Suprapubic skin (tissue), 4 donors: ENCODE measurements at regions not wholly inside any gene's neighbourhood (a gene's known extent, or its start where the extent isn't known, plus 50 kb on each side); places are given as distances from the start of the nearest gene placed in this dataset.

Source experiments
- DNase-seq, 2 donors: peaks; one replicate each; pipeline ENCODE4 v3.0.0-alpha.2; 2019; ENCODE audit warnings: low spot score in 2 of 2
- H3K27ac ChIP-seq: fragments of 200-600 bp; sonication (generic); one replicate; pipeline ENCODE4 v1.5.1; 2019
- H3K27me3 ChIP-seq: fragments of 200-600 bp; sonication (generic); one replicate; pipeline ENCODE4 v1.5.1; 2019
- H3K36me3 ChIP-seq: fragments of 200-600 bp; sonication (generic); one replicate; pipeline ENCODE4 v1.5.1; 2019
- H3K4me1 ChIP-seq: fragments of 200-600 bp; sonication (generic); one replicate; pipeline ENCODE4 v1.5.1; 2019
- H3K4me3 ChIP-seq: fragments of 200-600 bp; sonication (generic); one replicate; pipeline ENCODE4 v1.5.1; 2019; ENCODE audit warnings: mild to moderate bottlenecking
- H3K9me3 ChIP-seq: fragments of 200-600 bp; sonication (generic); one replicate; pipeline ENCODE4 v1.5.1; 2019
- CTCF ChIP-seq, 2 donors: fragments of 200-600 bp in 1 of 2; fragments of 450-650 bp in 1 of 2; sonication (generic) in 1 of 2; IDR thresholded peaks; one replicate each; pipeline ENCODE4 v1.5.1; 2016 to 2019; ENCODE audit warnings: antibody characterized with exemption in 2 of 2, mild to moderate bottlenecking in 1 of 2, moderate library complexity in 1 of 2
- EP300 ChIP-seq: sonication (generic); formaldehyde crosslinking; IDR thresholded peaks from one replicate; pipeline ENCODE4 v1.6.1; 2017; ENCODE audit warnings: antibody characterized with exemption
- POLR2A ChIP-seq, 2 donors: fragments of 450-650 bp; IDR thresholded peaks; one replicate each; pipeline ENCODE4 v1.6.1; 2017; ENCODE audit warnings: antibody characterized with exemption in 2 of 2, mild to moderate bottlenecking in 2 of 2, moderate library complexity in 2 of 2
- POLR2AphosphoS5 ChIP-seq, 3 donors: sonication (generic); formaldehyde crosslinking; IDR thresholded peaks; one replicate each; pipeline ENCODE4 v1.6.1; 2017; ENCODE audit warnings: antibody characterized with exemption in 3 of 3
- WGBS: methylation state at CpG from one replicate; pipeline ENCODE4 v1.1.5; 2018; 5-methylcytosine and 5-hydroxymethylcytosine counted together

GRCh38 chr12:126107659-126108058 is 1042.4 kb downstream of the AACS start:
- TF ChIP-seq POLR2A (IDR thresholded peaks at IDR 0.05) (no peak), CTCF (IDR thresholded peaks at IDR 0.05) (no peak), EP300 (no peak), POLR2AphosphoS5 (IDR thresholded peaks at IDR 0.05) (no peak)
- Histone ChIP-seq H3K36me3 (no peaks in the 10 kb centered on the region), H3K4me3 (no peak overlapping the region), H3K27me3 (no peaks in the 10 kb centered on the region), H3K4me1 (no peaks in the 10 kb centered on the region), H3K9me3 (no peaks in the 10 kb centered on the region), H3K27ac (no peak overlapping the region)
- DNase-seq = no peak
- WGBS = 81% methylated on average over 13 of the region's 13 CpGs

- H3K27ac ChIP-seq = no peak overlapping the region
- DNase-seq = no peak
- no peaks in the 10 kb centered on the region for H3K9me3 ChIP-seq
- H3K4me1 ChIP-seq = no peaks in the 10 kb centered on the region
- H3K27me3 ChIP-seq = no peaks in the 10 kb centered on the region
- WGBS = 74% methylated on average over 3 of the region's 3 CpGs
- H3K36me3 ChIP-seq = no peaks in the 10 kb centered on the region
- no peak overlapping the region for H3K4me3 ChIP-seq
- no peak for TF ChIP-seq EP300
- no peak for TF ChIP-seq POLR2A (IDR thresholded peaks at IDR 0.05)
- TF ChIP-seq CTCF (IDR thresholded peaks at IDR 0.05) = no peak
- no peak for TF ChIP-seq POLR2AphosphoS5 (IDR thresholded peaks at IDR 0.05)
Observed at GRCh38 chr12:126108247-126108646, 1043.0 kb downstream of the AACS start.

DNA sequence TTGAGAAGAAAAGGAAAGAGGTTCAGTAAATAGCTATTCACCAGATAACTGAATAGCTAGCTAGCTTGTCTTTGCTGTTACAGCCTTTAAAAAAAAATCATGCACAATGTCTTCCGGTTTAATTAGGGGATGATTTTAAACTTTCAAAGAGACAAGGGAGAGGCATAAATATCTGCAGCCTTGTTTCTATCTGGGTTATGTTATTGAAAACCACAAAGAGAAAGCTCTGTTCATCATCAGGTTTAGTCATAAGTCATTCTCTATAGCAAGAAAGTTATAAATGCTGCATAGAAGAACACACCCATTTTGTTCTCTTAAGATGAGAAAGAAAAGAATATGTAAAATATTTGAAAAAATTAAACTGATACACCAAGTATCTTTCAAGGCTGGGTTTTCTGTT is 1046.9 kb downstream of the AACS start:
- no peaks in the 10 kb centered on the region for H3K36me3 ChIP-seq
- no peak overlapping the region for H3K27ac ChIP-seq
- H3K4me1 ChIP-seq = no peaks in the 10 kb centered on the region
- no peak for DNase-seq
- no peak for TF ChIP-seq CTCF (IDR thresholded peaks at IDR 0.05)
- no peak for TF ChIP-seq POLR2AphosphoS5 (IDR thresholded peaks at IDR 0.05)
- no peak for TF ChIP-seq EP300
- no peak for TF ChIP-seq POLR2A (IDR thresholded peaks at IDR 0.05)
- H3K27me3 ChIP-seq = no peaks in the 10 kb centered on the region
- 64% methylated on average over 1 of the region's 1 CpG for WGBS
- H3K4me3 ChIP-seq = no peak overlapping the region
- no peaks in the 10 kb centered on the region for H3K9me3 ChIP-seq

GRCh38 chr12:126112849-126113248 is 1047.6 kb downstream of the AACS start:
- Histone ChIP-seq H3K27ac (no peak overlapping the region), H3K9me3 (no peaks in the 10 kb centered on the region), H3K4me3 (no peak overlapping the region), H3K36me3 (no peaks in the 10 kb centered on the region), H3K27me3 (no peaks in the 10 kb centered on the region), H3K4me1 (no peaks in the 10 kb centered on the region)
- WGBS = 86% methylated on average over 1 of the region's 1 CpG
- TF ChIP-seq POLR2A (IDR thresholded peaks at IDR 0.05) (no peak), POLR2AphosphoS5 (IDR thresholded peaks at IDR 0.05) (no peak), CTCF (IDR thresholded peaks at IDR 0.05) (no peak)
- no peak for DNase-seq

- no peaks in the 10 kb centered on the region for H3K36me3 ChIP-seq
- no peaks in the 10 kb centered on the region for H3K9me3 ChIP-seq
- H3K4me1 ChIP-seq = no peaks in the 10 kb centered on the region
- no peaks in the 10 kb centered on the region for H3K27me3 ChIP-seq
- no peak for DNase-seq
- WGBS = 51% methylated on average over 5 of the region's 5 CpGs
- no peak overlapping the region for H3K27ac ChIP-seq
- H3K4me3 ChIP-seq = no peak overlapping the region
- TF ChIP-seq CTCF (IDR thresholded peaks at IDR 0.05) = no peak
- TF ChIP-seq EP300 = no peak
- no peak for TF ChIP-seq POLR2AphosphoS5 (IDR thresholded peaks at IDR 0.05)
Observed at GRCh38 chr12:126114441-126114840, 1049.2 kb downstream of the AACS start.
